Mesodermal cell (in vitro differentiated cells): ENCODE measurements at regions not wholly inside any gene's neighbourhood (a gene's known extent, or its start where the extent isn't known, plus 50 kb on each side); places are given as distances from the start of the nearest gene placed in this dataset.

Experiments
- H3K27ac ChIP-seq: 2 replicates; pipeline ENCODE4 v1.7.0; 2013; ENCODE audit warnings: mild to moderate bottlenecking, low read depth, low read length, moderate library complexity; ENCODE audit not compliant: severe bottlenecking
- H3K36me3 ChIP-seq: 2 replicates; pipeline ENCODE4 v1.7.1; 2013; ENCODE audit warnings: mild to moderate bottlenecking, low read length, moderate library complexity; ENCODE audit not compliant: control insufficient read depth, insufficient read depth
- H3K4me1 ChIP-seq: one replicate; pipeline ENCODE4 v1.7.1; 2013; ENCODE audit warnings: mild to moderate bottlenecking, low read length; ENCODE audit not compliant: insufficient read depth, control insufficient read depth, poor library complexity, severe bottlenecking
- H3K4me3 ChIP-seq: 2 replicates; pipeline ENCODE4 v1.7.0; 2013; ENCODE audit warnings: low read length, control low read depth, mild to moderate bottlenecking; ENCODE audit not compliant: insufficient read depth, poor library complexity, severe bottlenecking; ENCODE audit errors: extremely low read depth
- H3K9me3 ChIP-seq: 2 replicates; pipeline ENCODE4 v1.7.1; 2013; ENCODE audit warnings: mild to moderate bottlenecking, low read length, moderate library complexity; ENCODE audit not compliant: control insufficient read depth
- WGBS, 2 experiments: methylation state at CpG; one replicate each; pipeline ENCODE4 v1.1.5; 2013; ENCODE audit warnings: missing lambda C conversion rate in 2 of 2; ENCODE audit not compliant: insufficient coverage in 2 of 2; 5-methylcytosine and 5-hydroxymethylcytosine counted together

GRCh38 chr9:108582726-108583125 is 273.1 kb downstream of the ACTL7B start:
- Histone ChIP-seq H3K9me3 (no peaks in the 10 kb centered on the region), H3K4me1 (peaks cover 4% of the 10 kb centered on the region), H3K36me3 (no peaks in the 10 kb centered on the region), H3K4me3 (no peak overlapping the region), H3K27ac (no peak overlapping the region)
- WGBS, 2 experiments = 92 to 96% methylated on average over 3 to 4 of the region's 5 CpGs

DNA sequence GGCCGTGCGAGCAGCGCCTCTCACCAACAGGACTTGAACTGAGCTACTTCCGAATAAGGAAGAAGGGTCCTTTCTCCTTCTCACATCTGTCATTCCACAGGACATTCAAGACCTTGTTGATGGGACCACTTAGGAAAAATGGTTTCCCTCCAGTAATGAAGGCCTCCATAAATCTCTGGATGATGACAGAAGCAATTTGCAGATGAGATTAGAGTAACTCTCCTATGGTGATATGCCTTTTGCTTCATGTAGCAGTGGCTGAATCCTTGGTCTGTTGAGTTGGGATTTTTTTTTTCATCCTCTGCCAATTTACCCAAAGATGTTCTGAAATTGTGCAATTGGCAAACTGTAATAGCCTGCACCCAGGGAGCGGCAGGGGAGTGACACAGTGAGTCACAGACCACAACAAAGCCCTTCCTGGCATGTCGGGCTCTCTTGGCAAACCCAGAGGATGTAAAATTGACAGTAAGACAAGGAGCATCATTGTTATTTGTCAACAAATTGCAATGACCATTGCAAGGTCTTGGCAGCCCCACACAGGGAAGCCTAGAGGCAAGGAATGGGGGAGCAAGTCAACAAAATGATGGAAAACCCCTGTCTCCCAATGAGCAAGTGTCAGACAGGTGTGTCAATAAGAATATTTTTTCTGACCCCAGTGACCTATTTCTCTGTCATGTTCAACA is 275.9 kb downstream of the ACTL7B start:
- 94 to 95% methylated on average over 6 of the region's 6 CpGs for WGBS, 2 experiments

GRCh38 chr9:108575276-108575675 is 280.5 kb downstream of the ACTL7B start:
- peaks cover 4% of the 10 kb centered on the region for H3K4me1 ChIP-seq
- H3K9me3 ChIP-seq = no peaks in the 10 kb centered on the region
- no CpG with 5 or more reads among the region's 1 CpG for WGBS, 2 experiments
- no peaks in the 10 kb centered on the region for H3K36me3 ChIP-seq
- H3K4me3 ChIP-seq = no peak overlapping the region
- no peak overlapping the region for H3K27ac ChIP-seq

More for the DNA sequence above, 275.9 kb downstream of the ACTL7B start:
- Histone ChIP-seq H3K9me3 (no peaks in the 10 kb centered on the region), H3K4me3 (no peak overlapping the region), H3K36me3 (no peaks in the 10 kb centered on the region), H3K4me1 (peaks cover 4% of the 10 kb centered on the region), H3K27ac (no peak overlapping the region)

DNA sequence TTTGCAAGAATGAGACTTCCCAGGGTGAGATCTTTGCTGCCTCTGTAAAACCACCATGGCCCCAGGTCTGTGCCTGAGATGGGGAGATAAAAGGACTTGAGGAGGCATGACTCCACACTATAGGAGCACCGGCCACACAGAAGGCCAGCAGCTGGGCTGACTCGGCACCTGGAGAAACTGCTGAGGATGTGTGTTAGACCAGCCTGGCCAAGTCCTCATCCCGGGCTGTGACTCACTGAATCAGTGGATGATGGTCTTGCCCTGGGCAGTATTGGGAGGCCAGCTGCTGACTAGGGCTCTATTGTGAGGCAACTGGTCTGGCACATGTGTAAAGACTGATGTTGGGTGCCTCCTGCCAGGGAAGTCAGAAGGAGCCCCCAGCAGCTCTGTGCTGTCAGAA is 286.2 kb downstream of the ACTL7B start:
- no peaks in the 10 kb centered on the region for H3K36me3 ChIP-seq
- 89% methylated on average over 3 of the region's 3 CpGs; no CpG with 5 or more reads in 1 of the 2 experiments for WGBS, 2 experiments
- no peaks in the 10 kb centered on the region for H3K9me3 ChIP-seq
- H3K4me1 ChIP-seq = peaks cover 7% of the 10 kb centered on the region
- H3K27ac ChIP-seq = no peak overlapping the region
- H3K4me3 ChIP-seq = no peak overlapping the region

GRCh38 chr9:108568093-108568492 is 287.7 kb downstream of the ACTL7B start:
- WGBS, 2 experiments = 93% methylated on average over 2 of the region's 3 CpGs; no CpG with 5 or more reads in 1 of the 2 experiments

DNA sequence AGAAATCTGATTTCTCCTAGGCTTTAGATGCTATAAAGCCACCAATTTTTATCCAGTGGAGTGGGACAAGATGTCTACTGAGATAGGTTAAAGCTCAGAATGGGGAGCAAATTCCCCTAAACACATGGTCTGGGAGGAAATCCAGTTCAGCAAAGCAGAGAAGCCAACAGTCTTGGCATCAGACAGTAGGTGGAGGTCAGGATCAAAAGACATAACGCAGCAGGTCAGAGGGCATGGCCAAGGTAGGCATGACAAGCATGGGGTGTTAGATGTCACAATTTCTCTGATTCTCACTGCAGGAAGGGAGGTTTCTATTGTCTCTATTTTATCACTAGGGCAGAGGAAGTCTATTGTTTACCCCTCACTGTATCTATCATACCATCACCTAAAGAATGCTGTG is 288.2 kb downstream of the ACTL7B start:
- Histone ChIP-seq H3K36me3 (no peaks in the 10 kb centered on the region), H3K27ac (no peak overlapping the region), H3K9me3 (no peaks in the 10 kb centered on the region), H3K4me3 (no peak overlapping the region), H3K4me1 (peaks cover 7% of the 10 kb centered on the region)
- 100% methylated on average over 1 of the region's 1 CpG; no CpG with 5 or more reads in 1 of the 2 experiments for WGBS, 2 experiments

More at GRCh38 chr9:108568093-108568492, 287.7 kb downstream of the ACTL7B start:
- Histone ChIP-seq H3K27ac (no peak overlapping the region), H3K36me3 (no peaks in the 10 kb centered on the region), H3K4me1 (peaks cover 7% of the 10 kb centered on the region), H3K4me3 (no peak overlapping the region), H3K9me3 (no peaks in the 10 kb centered on the region)

- Histone ChIP-seq H3K4me1 (peaks cover 7% of the 10 kb centered on the region), H3K27ac (no peak overlapping the region), H3K36me3 (no peaks in the 10 kb centered on the region), H3K4me3 (no peak overlapping the region), H3K9me3 (no peaks in the 10 kb centered on the region)
- 10 to 15% methylated on average over 1 to 2 of the region's 2 CpGs for WGBS, 2 experiments
Observed at GRCh38 chr9:108565651-108566378, 290.0 kb downstream of the ACTL7B start.

GRCh38 chr9:108562176-108562575 is 293.6 kb downstream of the ACTL7B start:
- 82 to 100% methylated on average over 3 of the region's 3 CpGs for WGBS, 2 experiments
- Histone ChIP-seq H3K27ac (no peak overlapping the region), H3K4me1 (no peaks in the 10 kb centered on the region), H3K4me3 (no peak overlapping the region), H3K9me3 (no peaks in the 10 kb centered on the region), H3K36me3 (no peaks in the 10 kb centered on the region)

GRCh38 chr9:108559432-108559831 is 296.4 kb downstream of the ACTL7B start:
- H3K4me3 ChIP-seq = no peak overlapping the region
- no peaks in the 10 kb centered on the region for H3K9me3 ChIP-seq
- H3K36me3 ChIP-seq = no peaks in the 10 kb centered on the region
- no peak overlapping the region for H3K27ac ChIP-seq
- H3K4me1 ChIP-seq = no peaks in the 10 kb centered on the region
- no CpG with 5 or more reads among the region's 2 CpGs for WGBS, 2 experiments

GRCh38 chr9:108554831-108555230 is 301.0 kb downstream of the ACTL7B start:
- 80 to 88% methylated on average over 2 of the region's 3 CpGs for WGBS, 2 experiments
- H3K36me3 ChIP-seq = no peaks in the 10 kb centered on the region
- H3K27ac ChIP-seq = no peak overlapping the region

GRCh38 chr9:108553111-108553635 is 302.6 kb downstream of the ACTL7B start:
- H3K36me3 ChIP-seq = no peaks in the 10 kb centered on the region
- no peak overlapping the region for H3K4me3 ChIP-seq
- H3K27ac ChIP-seq = no peak overlapping the region
- H3K4me1 ChIP-seq = no peaks in the 10 kb centered on the region
- WGBS, 2 experiments = 87 to 90% methylated on average over 2 of the region's 2 CpGs
- no peaks in the 10 kb centered on the region for H3K9me3 ChIP-seq

More at GRCh38 chr9:108554831-108555230, 301.0 kb downstream of the ACTL7B start:
- no peaks in the 10 kb centered on the region for H3K9me3 ChIP-seq
- H3K4me3 ChIP-seq = no peak overlapping the region
- H3K4me1 ChIP-seq = no peaks in the 10 kb centered on the region
